GM21825 (cell line): ENCODE measurements at regions not wholly inside any gene's neighbourhood (a gene's known extent, or its start where the extent isn't known, plus 50 kb on each side); places are given as distances from the start of the nearest gene placed in this dataset.
"Not testable (repeated sequence)": the region's sequence is repeated elsewhere in the genome, so short reads cannot be mapped to it uniquely, and the experiment has no call there.

Experiments
- ATAC-seq: cut with Tn5 transposase; IDR thresholded peaks from one replicate; pipeline ENCODE4 v1.9.1; 2021; ENCODE audit warnings: mild to moderate bottlenecking, moderate library complexity; ENCODE audit not compliant: unreplicated experiment

GRCh38 chr3:39558775-39559306 is 91.4 kb downstream of the MOBP start:
- ATAC-seq, result no peak

GRCh38 chr3:39559543-39559942 is 92.1 kb downstream of the MOBP start:
- no peak for ATAC-seq

- no peak for ATAC-seq
These were observed 101.0 kb downstream of the MOBP start for GRCh38 chr3:39568508-39568907.

- ATAC-seq, result no peak
These were observed 101.6 kb downstream of the MOBP start for GRCh38 chr3:39569095-39569494.

GRCh38 chr3:39573392-39573791 is 105.9 kb downstream of the MOBP start:
- no peak for ATAC-seq

- ATAC-seq, result no peak
These were observed 110.1 kb downstream of the MOBP start for GRCh38 chr3:39577541-39577940.

- not testable (repeated sequence) for ATAC-seq
These were observed 118.7 kb downstream of the MOBP start for GRCh38 chr3:39586215-39586614.

- no peak for ATAC-seq
These were observed 119.6 kb downstream of the MOBP start for GRCh38 chr3:39587113-39587512.

- no peak for ATAC-seq
These were observed 123.3 kb downstream of the MOBP start for GRCh38 chr3:39590806-39591205.

GRCh38 chr3:39592311-39593050 is 125.0 kb downstream of the MOBP start:
- ATAC-seq, result no peak

- ATAC-seq, result no peak
These were observed 125.9 kb downstream of the MOBP start for GRCh38 chr3:39593341-39593740.

GRCh38 chr3:39601241-39601640 is 133.8 kb downstream of the MOBP start:
- no peak for ATAC-seq

GRCh38 chr3:39605837-39606236 is 138.4 kb downstream of the MOBP start:
- ATAC-seq, result no peak

GRCh38 chr3:39626198-39626597 is 158.7 kb downstream of the MOBP start:
- ATAC-seq, result no peak

GRCh38 chr3:39631136-39631535 is 163.7 kb downstream of the MOBP start:
- no peak for ATAC-seq

GRCh38 chr3:39637807-39638206 is 170.3 kb downstream of the MOBP start:
- no peak for ATAC-seq

- no peak for ATAC-seq
These were observed 170.8 kb downstream of the MOBP start for GRCh38 chr3:39638301-39638700.

- no peak for ATAC-seq
These were observed 169.8 kb upstream of the MYRIP start for GRCh38 chr3:39639344-39640236.

- ATAC-seq, result no peak
These were observed 168.1 kb upstream of the MYRIP start for GRCh38 chr3:39641274-39641673.

- no peak for ATAC-seq
These were observed 165.2 kb upstream of the MYRIP start for GRCh38 chr3:39644176-39644575.

GRCh38 chr3:39651256-39651655 is 158.2 kb upstream of the MYRIP start:
- not testable (repeated sequence) for ATAC-seq
